Prostate gland (tissue), 2 donors: ENCODE measurements at regions not wholly inside any gene's neighbourhood (a gene's known extent, or its start where the extent isn't known, plus 50 kb on each side); places are given as distances from the start of the nearest gene placed in this dataset.

Experiments used
- POLR2A ChIP-seq: fragments of 450-650 bp; IDR thresholded peaks from one replicate; pipeline ENCODE4 v1.6.1; 2016; ENCODE audit warnings: antibody characterized with exemption, mild to moderate bottlenecking
- POLR2AphosphoS5 ChIP-seq: sonication (generic); formaldehyde crosslinking; IDR thresholded peaks from one replicate; pipeline ENCODE4 v1.6.1; 2017; ENCODE audit warnings: antibody characterized with exemption
- TF ChIP-seq, protein P1 (sequence below), 4 experiments: fragments of 200-600 bp in 2 of 4; fragments of 450-650 bp in 2 of 4; sonication (generic) in 2 of 4; IDR thresholded peaks; 1 replicate in 3 of 4; 2 replicates in 1 of 4; pipeline ENCODE4 v1.5.1; 2016 to 2019; ENCODE audit warnings: antibody characterized with exemption in 4 of 4, mild to moderate bottlenecking in 2 of 4, moderate library complexity in 2 of 4

DNA sequence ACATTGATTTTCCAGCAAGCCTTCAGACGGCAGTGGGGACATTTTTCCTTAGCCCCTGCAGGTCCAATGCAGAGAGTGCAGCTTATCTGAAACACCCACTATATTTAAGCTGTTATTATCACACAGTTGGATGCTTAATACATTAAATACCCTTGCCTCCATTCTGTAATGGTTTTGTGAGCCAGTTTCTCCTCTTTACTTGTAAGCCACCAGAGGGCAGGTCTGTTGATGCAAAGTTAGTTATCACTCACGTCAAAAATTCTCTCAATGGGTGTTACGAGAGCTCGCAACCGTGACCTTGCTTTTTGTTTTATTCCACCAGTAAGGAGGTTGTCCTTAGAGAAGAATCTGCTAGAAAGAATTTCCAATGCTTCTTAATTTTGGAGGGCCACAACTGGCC lies 189.8 kb downstream of the INSIG2 start:
- no peak for TF ChIP-seq POLR2A
- TF ChIP-seq, protein P1, sequence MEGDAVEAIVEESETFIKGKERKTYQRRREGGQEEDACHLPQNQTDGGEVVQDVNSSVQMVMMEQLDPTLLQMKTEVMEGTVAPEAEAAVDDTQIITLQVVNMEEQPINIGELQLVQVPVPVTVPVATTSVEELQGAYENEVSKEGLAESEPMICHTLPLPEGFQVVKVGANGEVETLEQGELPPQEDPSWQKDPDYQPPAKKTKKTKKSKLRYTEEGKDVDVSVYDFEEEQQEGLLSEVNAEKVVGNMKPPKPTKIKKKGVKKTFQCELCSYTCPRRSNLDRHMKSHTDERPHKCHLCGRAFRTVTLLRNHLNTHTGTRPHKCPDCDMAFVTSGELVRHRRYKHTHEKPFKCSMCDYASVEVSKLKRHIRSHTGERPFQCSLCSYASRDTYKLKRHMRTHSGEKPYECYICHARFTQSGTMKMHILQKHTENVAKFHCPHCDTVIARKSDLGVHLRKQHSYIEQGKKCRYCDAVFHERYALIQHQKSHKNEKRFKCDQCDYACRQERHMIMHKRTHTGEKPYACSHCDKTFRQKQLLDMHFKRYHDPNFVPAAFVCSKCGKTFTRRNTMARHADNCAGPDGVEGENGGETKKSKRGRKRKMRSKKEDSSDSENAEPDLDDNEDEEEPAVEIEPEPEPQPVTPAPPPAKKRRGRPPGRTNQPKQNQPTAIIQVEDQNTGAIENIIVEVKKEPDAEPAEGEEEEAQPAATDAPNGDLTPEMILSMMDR (IDR thresholded peaks at IDR 0.05) = no peak
- no peak for TF ChIP-seq POLR2AphosphoS5
